GM19468 (cell line): ENCODE measurements at regions not wholly inside any gene's neighbourhood (a gene's known extent, or its start where the extent isn't known, plus 50 kb on each side); places are given as distances from the start of the nearest gene placed in this dataset.

Experiments
- ATAC-seq: cut with Tn5 transposase; IDR thresholded peaks from one replicate; pipeline ENCODE4 v1.9.1; 2021; ENCODE audit warnings: mild to moderate bottlenecking, moderate library complexity, moderate number of reproducible peaks; ENCODE audit not compliant: unreplicated experiment; ENCODE audit errors: extremely low read depth

DNA sequence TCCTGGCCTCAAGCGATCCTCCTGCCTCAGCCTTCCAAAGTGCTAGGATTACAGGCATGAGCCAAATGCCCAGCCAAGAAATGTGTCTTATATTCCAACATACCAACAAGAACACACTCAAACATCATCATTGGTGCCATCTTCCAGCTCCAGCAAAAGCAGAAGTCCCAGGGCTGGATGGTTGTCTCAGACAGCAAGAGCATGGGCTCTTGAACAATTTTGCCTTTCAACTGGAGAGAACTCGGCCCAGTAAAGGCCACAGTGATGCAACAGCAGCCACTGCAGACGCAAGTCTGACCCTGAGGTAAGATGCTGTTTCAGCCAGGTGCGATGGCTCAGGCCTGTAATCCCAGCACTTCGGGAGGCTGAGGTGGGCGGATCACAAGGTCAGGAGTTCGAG is 52.8 kb upstream of the NFE2L3 start:
- no peak for ATAC-seq

DNA sequence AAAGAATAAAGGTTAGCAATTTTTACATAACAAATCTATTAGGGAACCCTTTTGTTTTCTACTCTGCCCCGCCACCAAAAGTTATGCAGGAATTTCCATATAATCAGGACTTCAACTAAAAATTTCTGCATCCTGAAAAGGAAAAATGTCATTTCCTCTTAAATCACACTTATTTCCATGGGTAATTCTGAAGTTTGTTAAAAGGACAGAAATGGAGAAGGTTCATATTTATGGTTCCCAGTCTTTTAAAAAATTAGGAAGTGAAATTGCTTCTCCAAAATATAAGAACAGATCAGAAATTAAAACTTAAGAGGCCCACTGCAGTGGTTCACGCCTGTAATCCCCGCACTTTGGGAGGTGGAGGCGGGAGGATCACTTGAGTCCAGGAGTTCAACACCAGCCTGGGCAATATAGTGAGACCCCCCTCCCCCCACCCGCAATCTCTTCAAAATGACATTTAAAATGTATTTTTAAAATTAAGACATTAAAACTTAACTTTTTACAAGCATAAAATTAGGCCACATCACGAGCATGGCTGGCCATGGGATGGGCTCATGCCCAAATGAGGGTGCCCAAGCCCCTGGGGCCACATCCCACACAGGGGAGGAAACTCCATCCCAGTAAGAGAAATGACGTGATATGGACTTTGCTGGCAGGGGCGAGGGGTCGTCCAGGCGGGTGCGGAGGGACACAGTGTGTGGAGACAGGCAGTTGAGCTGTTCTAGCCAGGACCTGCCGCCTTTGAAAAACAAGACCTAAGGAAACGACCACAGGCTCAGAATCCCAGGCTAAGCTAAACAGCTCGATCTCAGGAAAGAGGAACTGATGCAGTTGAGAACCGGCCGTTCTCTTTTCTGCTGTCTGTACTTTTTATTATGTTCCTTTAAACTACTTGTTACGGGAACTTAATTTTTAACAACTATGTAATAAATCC is 51.3 kb upstream of the NFE2L3 start:
- no peak for ATAC-seq

DNA sequence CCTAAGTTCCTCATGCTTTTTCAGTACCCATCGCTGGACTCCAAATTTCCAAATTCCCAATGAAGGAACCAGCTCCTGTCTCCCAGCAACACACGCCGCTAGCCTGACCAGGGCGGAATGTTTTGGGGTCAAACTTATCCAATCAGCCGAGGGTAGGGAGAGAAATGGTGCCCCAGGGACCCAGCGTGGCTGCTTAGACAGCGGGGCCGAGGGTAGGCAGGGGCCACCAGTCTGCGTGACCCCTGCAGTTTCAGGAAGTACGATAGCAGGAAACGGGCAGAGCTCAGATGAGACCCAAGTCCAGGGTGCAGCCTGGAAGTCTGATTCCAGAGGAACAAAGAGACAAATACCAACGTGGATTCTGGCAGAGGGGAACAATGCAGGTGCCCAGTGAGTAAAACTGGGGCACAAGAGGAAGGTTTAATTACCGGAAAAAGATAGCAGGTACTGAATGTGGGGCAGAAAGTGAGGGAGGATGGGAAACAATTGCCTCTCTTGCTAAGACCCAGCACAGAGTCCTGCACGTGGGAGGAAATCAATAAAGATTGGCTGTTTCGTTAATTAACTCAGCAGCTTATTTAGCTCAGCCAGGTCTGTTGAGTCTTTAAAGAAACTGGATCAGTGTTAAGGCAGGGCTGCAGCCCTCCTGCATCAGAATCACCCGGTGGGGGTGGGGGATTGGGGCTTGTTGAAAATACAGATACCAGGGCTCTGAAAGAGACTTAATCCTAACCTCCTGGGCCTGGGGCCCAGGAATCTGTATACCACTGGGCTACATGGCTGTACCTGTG is 50.4 kb upstream of the NFE2L3 start:
- no peak for ATAC-seq

DNA sequence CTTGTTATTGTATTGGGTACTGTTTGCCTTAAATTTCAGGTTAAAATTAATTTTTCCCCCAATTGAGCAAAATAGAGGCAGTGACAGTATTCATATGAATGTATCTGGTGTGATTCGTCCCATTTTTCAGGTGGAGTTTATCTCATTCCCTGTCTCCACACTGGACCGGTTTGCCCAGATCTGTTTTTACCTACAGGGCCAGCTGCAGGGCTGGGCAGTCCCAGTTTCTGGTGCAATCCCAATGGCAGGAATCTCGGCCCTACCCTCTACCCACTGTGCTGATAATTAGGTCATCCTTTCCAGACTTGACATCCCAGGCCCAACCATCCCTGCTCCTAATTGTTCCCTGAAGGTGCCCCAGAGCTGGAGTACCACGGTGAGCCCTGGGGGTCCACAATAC is 49.8 kb upstream of the NFE2L3 start:
- no peak for ATAC-seq
